Central memory CD8-positive, alpha-beta T cell (primary cell): ENCODE measurements at regions not wholly inside any gene's neighbourhood (a gene's known extent, or its start where the extent isn't known, plus 50 kb on each side); places are given as distances from the start of the nearest gene placed in this dataset.

ENCODE experiments used
- ATAC-seq: fragments of 150-1000 bp; cut with Tn5 transposase; replicated peaks from 2 replicates; pipeline ENCODE4 v1.10.0; 2022; ENCODE audit warnings: mild to moderate bottlenecking, moderate FRiP score, moderate number of reproducible peaks; ENCODE audit not compliant: poor library complexity, severe bottlenecking; ENCODE audit errors: extremely low read depth
- DNase-seq, 2 donors: peaks; one replicate each; pipeline ENCODE4 v3.0.0; 2021; ENCODE audit warnings: low spot score in 2 of 2
- H3K27ac Mint-ChIP-seq: one replicate; pipeline ENCODE4 v1.8.0; 2022; ENCODE audit warnings: low read depth, mild to moderate bottlenecking, moderate library complexity, mixed read lengths
- H3K27me3 Mint-ChIP-seq: one replicate; pipeline ENCODE4 v1.8.0; 2022; ENCODE audit warnings: mixed read lengths
- H3K36me3 Mint-ChIP-seq: one replicate; pipeline ENCODE4 v1.8.0; 2022; ENCODE audit warnings: mild to moderate bottlenecking, moderate library complexity, mixed read lengths; ENCODE audit not compliant: insufficient read depth
- H3K4me1 Mint-ChIP-seq: one replicate; pipeline ENCODE4 v1.8.0; 2022; ENCODE audit warnings: mixed read lengths
- H3K4me3 Mint-ChIP-seq: one replicate; pipeline ENCODE4 v1.8.0; 2022; ENCODE audit warnings: mild to moderate bottlenecking, moderate library complexity, mixed read lengths
- H3K9me3 Mint-ChIP-seq: one replicate; pipeline ENCODE4 v1.8.0; 2022; ENCODE audit warnings: mixed read lengths

GRCh38 chr1:60978421-60979357 is 103.7 kb upstream of the NFIA start:
- H3K36me3 Mint-ChIP-seq = no peaks in the 10 kb centered on the region
- ATAC-seq (peak; percentile 54), DNase-seq (peak in 1 of 2 donors; percentile 13)
- H3K4me1 Mint-ChIP-seq = peaks cover 2% of the 10 kb centered on the region
- H3K9me3 Mint-ChIP-seq = no peaks in the 10 kb centered on the region
- H3K27me3 Mint-ChIP-seq = no peaks in the 10 kb centered on the region
- no peak overlapping the region for H3K4me3 Mint-ChIP-seq
- no peak overlapping the region for H3K27ac Mint-ChIP-seq

- ATAC-seq = no peak
- Mint-ChIP-seq H3K4me1 (no peaks in the 10 kb centered on the region), H3K36me3 (no peaks in the 10 kb centered on the region), H3K9me3 (no peaks in the 10 kb centered on the region), H3K27me3 (no peaks in the 10 kb centered on the region), H3K27ac (no peak overlapping the region), H3K4me3 (no peak overlapping the region)
- DNase-seq = no peak
Measured at GRCh38 chr1:60977661-60978060, 104.7 kb upstream of the NFIA start.

GRCh38 chr1:60974524-60975372 is 107.6 kb upstream of the NFIA start:
- Mint-ChIP-seq H3K36me3 (no peaks in the 10 kb centered on the region), H3K4me1 (no peaks in the 10 kb centered on the region), H3K9me3 (no peaks in the 10 kb centered on the region), H3K4me3 (no peak overlapping the region), H3K27ac (no peak overlapping the region), H3K27me3 (no peaks in the 10 kb centered on the region)
- ATAC-seq (no peak), DNase-seq (no peak)

GRCh38 chr1:60973668-60974067 is 108.7 kb upstream of the NFIA start:
- H3K27ac Mint-ChIP-seq = no peak overlapping the region
- H3K36me3 Mint-ChIP-seq = no peaks in the 10 kb centered on the region
- ATAC-seq (no peak), DNase-seq (no peak)
- H3K4me3 Mint-ChIP-seq = no peak overlapping the region
- H3K4me1 Mint-ChIP-seq = no peaks in the 10 kb centered on the region
- H3K9me3 Mint-ChIP-seq = no peaks in the 10 kb centered on the region
- peaks cover 3% of the 10 kb centered on the region for H3K27me3 Mint-ChIP-seq

GRCh38 chr1:60972841-60973364 is 109.5 kb upstream of the NFIA start:
- Mint-ChIP-seq H3K4me1 (no peaks in the 10 kb centered on the region), H3K9me3 (no peaks in the 10 kb centered on the region), H3K4me3 (no peak overlapping the region), H3K36me3 (no peaks in the 10 kb centered on the region), H3K27me3 (peaks cover 11% of the 10 kb centered on the region), H3K27ac (no peak overlapping the region)
- no peak for DNase-seq
- ATAC-seq = no peak

- Mint-ChIP-seq H3K9me3 (peaks cover 6% of the 10 kb centered on the region), H3K4me1 (no peaks in the 10 kb centered on the region), H3K27ac (no peak overlapping the region), H3K36me3 (no peaks in the 10 kb centered on the region), H3K4me3 (no peak overlapping the region), H3K27me3 (peaks cover 26% of the 10 kb centered on the region)
- DNase-seq (no peak), ATAC-seq (no peak)
Measured at GRCh38 chr1:60971330-60971729, 111.0 kb upstream of the NFIA start.

- Mint-ChIP-seq H3K9me3 (peaks cover 6% of the 10 kb centered on the region), H3K4me1 (no peaks in the 10 kb centered on the region), H3K4me3 (no peak overlapping the region), H3K36me3 (no peaks in the 10 kb centered on the region), H3K27ac (no peak overlapping the region), H3K27me3 (peaks cover 26% of the 10 kb centered on the region)
- DNase-seq (no peak), ATAC-seq (no peak)
Measured at GRCh38 chr1:60969971-60970509, 112.3 kb upstream of the NFIA start.

GRCh38 chr1:60965280-60965854 is 117.0 kb upstream of the NFIA start:
- Mint-ChIP-seq H3K4me3 (no peak overlapping the region), H3K27ac (no peak overlapping the region), H3K27me3 (peaks cover 54% of the 10 kb centered on the region), H3K4me1 (no peaks in the 10 kb centered on the region), H3K9me3 (peaks cover 6% of the 10 kb centered on the region), H3K36me3 (no peaks in the 10 kb centered on the region)
- ATAC-seq = no peak
- DNase-seq = no peak

- Mint-ChIP-seq H3K27me3 (peaks cover 48% of the 10 kb centered on the region), H3K4me3 (no peak overlapping the region), H3K9me3 (peaks cover 6% of the 10 kb centered on the region), H3K27ac (no peak overlapping the region), H3K36me3 (no peaks in the 10 kb centered on the region), H3K4me1 (no peaks in the 10 kb centered on the region)
- ATAC-seq = no peak
- no peak for DNase-seq
Measured at GRCh38 chr1:60963167-60963940, 119.0 kb upstream of the NFIA start.

- H3K27ac Mint-ChIP-seq = no peak overlapping the region
- no peak overlapping the region for H3K4me3 Mint-ChIP-seq
- ATAC-seq (no peak), DNase-seq (no peak)
- H3K36me3 Mint-ChIP-seq = no peaks in the 10 kb centered on the region
- H3K27me3 Mint-ChIP-seq = peaks cover 51% of the 10 kb centered on the region
- H3K4me1 Mint-ChIP-seq = no peaks in the 10 kb centered on the region
- H3K9me3 Mint-ChIP-seq = no peaks in the 10 kb centered on the region
Measured at GRCh38 chr1:60960891-60961461, 121.4 kb upstream of the NFIA start.

GRCh38 chr1:60959701-60960100 is 122.7 kb upstream of the NFIA start:
- H3K4me3 Mint-ChIP-seq = no peak overlapping the region
- ATAC-seq = no peak

More at GRCh38 chr1:60959701-60960100, 122.7 kb upstream of the NFIA start:
- Mint-ChIP-seq H3K4me1 (no peaks in the 10 kb centered on the region), H3K9me3 (peaks cover 2% of the 10 kb centered on the region), H3K36me3 (no peaks in the 10 kb centered on the region), H3K27me3 (peaks cover 60% of the 10 kb centered on the region), H3K27ac (no peak overlapping the region)
- DNase-seq = no peak
